ENCODE measurements at regions not wholly inside any gene's neighbourhood (a gene's known extent, or its start where the extent isn't known, plus 50 kb on each side); places are given as distances from the start of the nearest gene placed in this dataset.

DNA sequence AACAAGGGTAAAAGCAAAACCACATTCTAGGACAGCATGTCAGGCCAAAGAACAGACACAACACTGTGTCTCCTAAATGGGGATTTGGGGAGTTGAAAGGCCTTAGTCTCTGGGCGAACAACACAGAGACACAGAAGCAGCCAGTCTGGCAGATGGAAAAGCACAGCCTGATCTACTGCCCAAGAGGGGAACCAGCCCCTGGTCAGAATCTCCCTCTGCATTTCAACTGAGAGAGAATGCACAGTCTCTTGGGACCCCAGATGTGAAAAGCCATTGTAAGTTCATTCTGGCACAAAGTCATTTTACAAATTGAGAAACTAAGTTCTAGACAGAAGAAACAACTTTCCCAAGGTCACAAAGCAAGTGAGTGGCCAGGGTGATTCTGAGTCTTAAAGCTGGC lies 331.7 kb downstream of the TNS1 start:
- 90 to 100% methylated on average over 1 of the region's 1 CpG for WGBS, 2 donors
- ATAC-seq (ENCODE audit: insufficient read depth, low FRiP score) = no peak
- Histone ChIP-seq H3K9ac (ENCODE audit: insufficient read depth in 1 of 2, low read length in 2 of 2) (no peak overlapping the region), H3K4me3 (no peak overlapping the region), H3K4me1 (ENCODE audit: control insufficient read depth in 5 of 5, insufficient read depth in 5 of 5, low read length in 5 of 5) (peaks cover 0 to 24% (median 8%) of the 10 kb centered on the region in 5 donors), H3K36me3 (ENCODE audit: control insufficient read depth in 4 of 4, insufficient read depth in 4 of 4, low read length in 4 of 4) (no peaks in the 10 kb centered on the region), H3K27ac (ENCODE audit: low read depth in 1 of 2, low read length in 1 of 2) (no peak overlapping the region), H3K27me3 (ENCODE audit: control insufficient read depth in 3 of 3, insufficient read depth in 3 of 3, low read length in 2 of 3) (no peaks in the 10 kb centered on the region), H3K9me3 (ENCODE audit: control insufficient read depth in 4 of 4, insufficient read depth in 3 of 4, low read length in 3 of 4) (no peaks in the 10 kb centered on the region)
- TF ChIP-seq, protein P1, sequence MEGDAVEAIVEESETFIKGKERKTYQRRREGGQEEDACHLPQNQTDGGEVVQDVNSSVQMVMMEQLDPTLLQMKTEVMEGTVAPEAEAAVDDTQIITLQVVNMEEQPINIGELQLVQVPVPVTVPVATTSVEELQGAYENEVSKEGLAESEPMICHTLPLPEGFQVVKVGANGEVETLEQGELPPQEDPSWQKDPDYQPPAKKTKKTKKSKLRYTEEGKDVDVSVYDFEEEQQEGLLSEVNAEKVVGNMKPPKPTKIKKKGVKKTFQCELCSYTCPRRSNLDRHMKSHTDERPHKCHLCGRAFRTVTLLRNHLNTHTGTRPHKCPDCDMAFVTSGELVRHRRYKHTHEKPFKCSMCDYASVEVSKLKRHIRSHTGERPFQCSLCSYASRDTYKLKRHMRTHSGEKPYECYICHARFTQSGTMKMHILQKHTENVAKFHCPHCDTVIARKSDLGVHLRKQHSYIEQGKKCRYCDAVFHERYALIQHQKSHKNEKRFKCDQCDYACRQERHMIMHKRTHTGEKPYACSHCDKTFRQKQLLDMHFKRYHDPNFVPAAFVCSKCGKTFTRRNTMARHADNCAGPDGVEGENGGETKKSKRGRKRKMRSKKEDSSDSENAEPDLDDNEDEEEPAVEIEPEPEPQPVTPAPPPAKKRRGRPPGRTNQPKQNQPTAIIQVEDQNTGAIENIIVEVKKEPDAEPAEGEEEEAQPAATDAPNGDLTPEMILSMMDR (IDR thresholded peaks at IDR 0.05; ENCODE audit: control extremely low read depth, extremely low read depth) = no peak
- no peak for DNase-seq

- ATAC-seq (ENCODE audit: insufficient read depth, low FRiP score) = no peak
- no peak overlapping the region for H3K9ac ChIP-seq (ENCODE audit: insufficient read depth in 1 of 2, low read length in 2 of 2)
- TF ChIP-seq, protein P1 (IDR thresholded peaks at IDR 0.05; ENCODE audit: control extremely low read depth, extremely low read depth) = no peak
- no peaks in the 10 kb centered on the region for H3K27me3 ChIP-seq (ENCODE audit: control insufficient read depth in 3 of 3, insufficient read depth in 3 of 3, low read length in 2 of 3)
- no peak overlapping the region for H3K27ac ChIP-seq (ENCODE audit: low read depth in 1 of 2, low read length in 1 of 2)
- H3K9me3 ChIP-seq (ENCODE audit: control insufficient read depth in 4 of 4, insufficient read depth in 3 of 4, low read length in 3 of 4) = no peaks in the 10 kb centered on the region
- H3K4me1 ChIP-seq (ENCODE audit: control insufficient read depth in 5 of 5, insufficient read depth in 5 of 5, low read length in 5 of 5) = peaks cover 0 to 30% (median 8%) of the 10 kb centered on the region in 5 donors
- no peak overlapping the region for H3K4me3 ChIP-seq
- no peaks in the 10 kb centered on the region for H3K36me3 ChIP-seq (ENCODE audit: control insufficient read depth in 4 of 4, insufficient read depth in 4 of 4, low read length in 4 of 4)
- WGBS, 2 donors = 86 to 94% methylated on average over 3 of the region's 3 CpGs
- DNase-seq = no peak
Measured at GRCh38 chr2:217669831-217670230, 333.0 kb downstream of the TNS1 start.

DNA sequence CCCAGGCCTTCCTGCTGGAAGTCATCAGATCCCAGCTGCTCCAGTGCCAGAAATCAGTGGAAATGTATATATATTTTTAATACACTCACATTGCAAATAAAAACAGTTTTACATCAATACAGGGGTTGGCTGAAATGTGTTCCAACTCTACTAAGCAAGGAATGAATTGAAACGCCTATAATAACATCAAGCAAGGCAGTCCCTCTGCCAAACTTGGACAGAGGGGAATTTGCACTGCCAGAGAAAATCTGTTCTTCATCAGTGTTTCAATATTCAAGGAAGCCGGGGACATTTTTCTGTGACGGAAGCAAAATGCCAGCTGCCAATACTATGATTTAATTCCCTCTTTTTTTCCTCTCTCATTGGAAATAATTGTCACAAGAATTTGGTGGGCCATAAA lies 335.3 kb downstream of the TNS1 start:
- H3K9ac ChIP-seq (ENCODE audit: insufficient read depth in 1 of 2, low read length in 2 of 2) = no peak overlapping the region
- WGBS, 2 donors = 72 to 76% methylated on average over 3 of the region's 3 CpGs
- H3K36me3 ChIP-seq (ENCODE audit: control insufficient read depth in 4 of 4, insufficient read depth in 4 of 4, low read length in 4 of 4) = no peaks in the 10 kb centered on the region
- peaks cover 0 to 33% (median 8%) of the 10 kb centered on the region in 5 donors for H3K4me1 ChIP-seq (ENCODE audit: control insufficient read depth in 5 of 5, insufficient read depth in 5 of 5, low read length in 5 of 5)
- no peak for ATAC-seq (ENCODE audit: insufficient read depth, low FRiP score)
- no peak overlapping the region for H3K4me3 ChIP-seq
- no peak overlapping the region for H3K27ac ChIP-seq (ENCODE audit: low read depth in 1 of 2, low read length in 1 of 2)
- no peaks in the 10 kb centered on the region for H3K9me3 ChIP-seq (ENCODE audit: control insufficient read depth in 4 of 4, insufficient read depth in 3 of 4, low read length in 3 of 4)
- peak; percentile 79 to 95 (median 94) for DNase-seq
- TF ChIP-seq, protein P1 (IDR thresholded peaks at IDR 0.05; ENCODE audit: control extremely low read depth, extremely low read depth) = no peak
- no peaks in the 10 kb centered on the region for H3K27me3 ChIP-seq (ENCODE audit: control insufficient read depth in 3 of 3, insufficient read depth in 3 of 3, low read length in 2 of 3)

- H3K9me3 ChIP-seq (ENCODE audit: control insufficient read depth in 4 of 4, insufficient read depth in 3 of 4, low read length in 3 of 4) = no peaks in the 10 kb centered on the region
- no peak overlapping the region for H3K4me3 ChIP-seq
- TF ChIP-seq, protein P1 (IDR thresholded peaks at IDR 0.05; ENCODE audit: control extremely low read depth, extremely low read depth) = no peak
- ATAC-seq (ENCODE audit: insufficient read depth, low FRiP score) (no peak), DNase-seq (peak in 2 of 3 donors; percentile 50 to 59)
- no peaks in the 10 kb centered on the region for H3K27me3 ChIP-seq (ENCODE audit: control insufficient read depth in 3 of 3, insufficient read depth in 3 of 3, low read length in 2 of 3)
- no peak overlapping the region for H3K27ac ChIP-seq (ENCODE audit: low read depth in 1 of 2, low read length in 1 of 2)
- no peaks in the 10 kb centered on the region for H3K36me3 ChIP-seq (ENCODE audit: control insufficient read depth in 4 of 4, insufficient read depth in 4 of 4, low read length in 4 of 4)
- WGBS, 2 donors = 80 to 82% methylated on average over 2 of the region's 2 CpGs
- no peak overlapping the region for H3K9ac ChIP-seq (ENCODE audit: insufficient read depth in 1 of 2, low read length in 2 of 2)
- peaks cover 0 to 33% (median 8%) of the 10 kb centered on the region in 5 donors for H3K4me1 ChIP-seq (ENCODE audit: control insufficient read depth in 5 of 5, insufficient read depth in 5 of 5, low read length in 5 of 5)
Measured at GRCh38 chr2:217667035-217667434, 335.8 kb downstream of the TNS1 start.
